H1 (cell line): ENCODE measurements at regions not wholly inside any gene's neighbourhood (a gene's known extent, or its start where the extent isn't known, plus 50 kb on each side); places are given as distances from the start of the nearest gene placed in this dataset.

Source experiments
- ATF2 ChIP-seq: IDR thresholded peaks from 2 replicates; pipeline ENCODE4 v1.6.1; 2012; ENCODE audit warnings: low read length, inconsistent platforms
- CHD1 ChIP-seq: IDR thresholded peaks from 2 replicates; pipeline ENCODE4 v1.6.1; 2012; ENCODE audit warnings: low read depth, low read length, improper control_type of control experiment
- CTBP2 ChIP-seq: IDR thresholded peaks from 2 replicates; pipeline ENCODE4 v1.7.0; 2011; ENCODE audit warnings: borderline replicate concordance, mild to moderate bottlenecking, moderate library complexity, mixed read lengths, low read length; ENCODE audit not compliant: insufficient read depth, insufficient read length
- JUN ChIP-seq: IDR thresholded peaks from 2 replicates; pipeline ENCODE4 v1.6.1; 2011; ENCODE audit warnings: low read depth, mild to moderate bottlenecking, improper control_type of control experiment, low read length
- KDM5A ChIP-seq: fragments of 200-600 bp; IDR thresholded peaks from 2 replicates; pipeline ENCODE4 v1.7.1; 2012; ENCODE audit warnings: mild to moderate bottlenecking, low read length, inconsistent platforms, mixed read lengths
- RFX5 ChIP-seq: IDR thresholded peaks from 2 replicates; pipeline ENCODE4 v1.6.1; 2011; ENCODE audit warnings: low read depth, low read length, improper control_type of control experiment, borderline replicate concordance
- ZNF274 ChIP-seq: IDR thresholded peaks from 2 replicates; pipeline ENCODE4 v1.7.0; 2012; ENCODE audit warnings: low read length, borderline replicate concordance; ENCODE audit errors: extremely low read depth
- TF ChIP-seq, protein P1 (sequence below): IDR thresholded peaks from 2 replicates; pipeline ENCODE4 v1.6.1; 2011; ENCODE audit warnings: low read length, improper control_type of control experiment

DNA sequence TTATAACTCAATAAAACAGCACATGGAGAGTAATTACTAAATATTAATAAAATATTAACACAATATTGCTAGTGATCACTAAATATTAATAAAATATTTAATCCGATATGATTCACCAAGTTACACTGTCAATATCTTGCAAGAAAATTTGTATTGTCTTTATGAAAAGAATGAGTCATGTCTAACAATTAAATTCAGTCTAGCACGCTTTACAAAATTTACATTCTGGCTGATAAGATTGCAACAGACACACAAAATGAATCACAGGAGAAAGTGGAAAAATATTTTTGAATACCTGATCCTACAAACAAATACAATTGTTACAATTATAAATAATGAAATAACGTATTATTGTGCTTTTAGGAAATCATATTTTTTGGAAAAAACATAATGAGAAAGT lies 567.2 kb downstream of the EFNA5 start (continued):
- TF ChIP-seq ATF2 (no peak), ZNF274 (no peak), RFX5 (no peak), CTBP2 (no peak), KDM5A (no peak), JUN (no peak), CHD1 (no peak)
- TF ChIP-seq, protein P1, sequence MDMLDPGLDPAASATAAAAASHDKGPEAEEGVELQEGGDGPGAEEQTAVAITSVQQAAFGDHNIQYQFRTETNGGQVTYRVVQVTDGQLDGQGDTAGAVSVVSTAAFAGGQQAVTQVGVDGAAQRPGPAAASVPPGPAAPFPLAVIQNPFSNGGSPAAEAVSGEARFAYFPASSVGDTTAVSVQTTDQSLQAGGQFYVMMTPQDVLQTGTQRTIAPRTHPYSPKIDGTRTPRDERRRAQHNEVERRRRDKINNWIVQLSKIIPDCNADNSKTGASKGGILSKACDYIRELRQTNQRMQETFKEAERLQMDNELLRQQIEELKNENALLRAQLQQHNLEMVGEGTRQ = no peak
